GM12892 (cell line): ENCODE measurements at regions not wholly inside any gene's neighbourhood (a gene's known extent, or its start where the extent isn't known, plus 50 kb on each side); places are given as distances from the start of the nearest gene placed in this dataset.

Experiments
- DNase-seq: peaks from one replicate; pipeline ENCODE4 v3.0.0; 2011; ENCODE audit not compliant: insufficient read length
- FAIRE-seq: peaks from 2 replicates; lab custom pipeline; 2011; peaks lifted over from hg19 to GRCh38; lab: Jason Lieb, UNC
- POLR2A ChIP-seq: IDR thresholded peaks from 2 replicates; pipeline ENCODE4 v1.6.1; 2011; ENCODE audit warnings: low read depth, low read length, control low read depth
- POLR2AphosphoS5 ChIP-seq: IDR thresholded peaks from 2 replicates; pipeline ENCODE4 v1.6.1; 2011; ENCODE audit warnings: low read depth, low read length, control low read depth
- TAF1 ChIP-seq: IDR thresholded peaks from 2 replicates; pipeline ENCODE4 v1.6.1; 2011; ENCODE audit warnings: low read depth, mild to moderate bottlenecking, control low read depth, low read length, borderline replicate concordance

DNA sequence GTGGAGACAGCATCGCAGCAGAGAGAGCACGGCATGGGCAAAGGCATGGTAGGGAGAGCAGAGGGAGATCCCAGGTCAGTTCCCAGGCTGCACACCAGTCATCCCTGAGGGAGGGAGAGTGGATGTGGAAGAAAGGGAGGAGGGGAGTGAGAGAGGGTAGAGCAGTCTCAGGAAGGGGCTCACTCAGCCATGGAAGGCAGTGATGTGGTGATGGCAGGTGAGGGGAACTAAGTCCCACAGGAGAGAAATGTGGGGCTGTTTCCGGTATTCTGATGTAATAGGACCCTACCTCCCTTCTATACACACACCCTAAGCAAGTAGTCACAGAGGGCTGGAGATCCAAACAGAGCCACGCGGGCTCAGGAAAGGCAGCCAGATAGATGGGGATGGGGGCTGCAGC is 500.3 kb upstream of the CDH11 start:
- DNase-seq (no peak), FAIRE-seq (no peak)
- no peak for TF ChIP-seq POLR2A
- TF ChIP-seq POLR2AphosphoS5 = no peak
- no peak for TF ChIP-seq TAF1

DNA sequence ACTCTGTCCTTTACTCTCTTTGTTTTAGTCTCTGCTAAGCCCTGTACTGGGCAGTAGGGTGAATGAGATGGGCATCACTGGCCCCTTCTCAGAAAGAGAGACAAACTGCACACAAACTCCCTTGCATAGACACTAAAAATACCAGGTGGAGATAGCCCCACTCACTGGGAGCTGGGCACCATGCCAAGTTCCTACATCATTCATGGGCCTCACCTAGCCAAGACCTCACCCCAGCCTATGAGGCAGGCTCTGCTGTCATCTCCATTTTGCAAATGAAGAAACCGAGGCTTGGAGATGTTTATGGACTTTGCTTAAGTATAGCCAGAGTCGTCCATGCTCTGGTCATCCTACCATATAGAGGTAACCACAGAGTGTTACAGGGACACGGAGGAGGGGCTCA is 499.8 kb upstream of the CDH11 start:
- no peak for TF ChIP-seq POLR2A
- no peak for TF ChIP-seq POLR2AphosphoS5
- TF ChIP-seq TAF1 = no peak
- FAIRE-seq (no peak), DNase-seq (no peak)

DNA sequence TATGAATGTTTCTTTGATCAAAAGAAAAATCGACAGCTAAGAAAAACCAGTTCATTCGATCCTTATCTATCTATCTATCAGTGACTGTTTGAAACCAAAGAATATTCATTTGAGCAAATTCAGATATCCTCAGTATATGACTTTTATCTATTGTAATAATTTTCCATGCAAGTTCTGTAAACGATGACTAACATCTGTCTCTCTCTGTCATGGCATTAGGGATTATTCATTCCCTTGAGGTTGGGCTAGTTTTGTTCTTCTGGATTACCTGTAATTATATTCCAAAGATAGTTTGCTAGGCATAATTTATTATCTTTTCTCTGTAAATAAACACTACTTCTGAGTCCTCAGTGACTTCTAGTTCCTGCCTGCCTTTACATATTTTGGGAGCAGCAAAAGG is 497.7 kb upstream of the CDH11 start:
- FAIRE-seq = no peak
- no peak for DNase-seq
- TF ChIP-seq POLR2AphosphoS5 (no peak), TAF1 (no peak), POLR2A (no peak)

DNA sequence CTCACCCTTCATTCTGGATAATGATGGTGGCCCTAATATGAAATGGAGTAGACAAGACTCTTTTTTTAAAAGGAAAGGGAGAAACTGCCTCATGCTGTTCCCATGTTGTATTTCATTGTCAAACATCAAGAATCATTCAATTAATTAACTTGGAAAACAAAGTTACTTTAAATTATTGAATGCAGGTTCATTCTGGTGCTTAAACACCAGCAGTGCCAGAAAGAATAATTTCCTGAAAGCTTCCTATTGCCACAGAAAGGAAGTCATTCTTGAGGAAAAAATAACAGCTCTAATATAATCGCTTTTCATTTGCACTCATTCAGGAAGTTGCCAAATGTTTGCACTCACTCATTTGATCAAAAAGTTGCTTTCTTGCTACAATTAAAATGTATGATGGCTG is 497.1 kb upstream of the CDH11 start:
- DNase-seq (no peak), FAIRE-seq (no peak)
- no peak for TF ChIP-seq TAF1
- TF ChIP-seq POLR2AphosphoS5 = no peak
- no peak for TF ChIP-seq POLR2A

DNA sequence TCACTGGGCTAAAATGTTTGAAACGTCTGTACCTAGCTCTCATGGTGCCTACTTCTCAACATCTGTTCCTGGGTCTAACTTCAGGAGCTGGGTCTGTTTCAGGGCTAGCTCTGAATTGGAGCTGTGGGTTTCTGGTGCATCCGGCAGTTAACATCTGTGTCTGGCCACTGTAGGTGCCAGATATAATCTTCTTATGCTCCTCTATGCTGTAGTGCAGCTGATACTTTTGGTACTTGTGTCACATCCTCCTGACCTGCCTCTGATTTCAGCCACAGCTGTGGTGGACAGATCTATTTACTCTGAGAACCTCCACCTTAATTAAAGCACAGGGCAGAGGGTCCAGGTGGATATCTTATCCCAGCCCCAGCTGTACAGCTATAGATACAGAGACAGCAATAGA is 496.5 kb upstream of the CDH11 start:
- FAIRE-seq (no peak), DNase-seq (no peak)
- TF ChIP-seq TAF1 (no peak), POLR2A (no peak), POLR2AphosphoS5 (no peak)

- no peak for DNase-seq
- FAIRE-seq = no peak
- TF ChIP-seq POLR2A (no peak), POLR2AphosphoS5 (no peak)
Measured at GRCh38 chr16:65617421-65617820, 495.6 kb upstream of the CDH11 start.

DNA sequence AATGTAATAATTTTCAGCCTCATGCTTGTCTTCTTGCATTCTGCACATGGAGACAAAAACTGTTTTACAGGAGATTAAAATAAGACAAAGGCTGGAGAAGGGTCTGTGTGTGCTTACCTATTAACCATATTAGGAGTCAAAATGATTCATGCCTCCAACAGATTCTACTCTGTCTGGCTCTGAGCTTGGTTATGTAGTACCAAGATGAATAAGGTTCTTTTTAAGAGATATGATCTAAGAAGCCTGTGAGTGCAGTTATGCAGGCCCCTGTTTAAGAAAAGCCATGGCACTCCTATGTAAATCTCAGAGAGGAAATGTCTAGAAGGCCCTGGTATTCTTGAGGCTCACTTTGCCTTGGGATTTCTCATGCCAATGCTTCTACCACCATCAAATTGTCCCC is 486.6 kb upstream of the CDH11 start:
- DNase-seq = no peak
- no peak for FAIRE-seq

DNA sequence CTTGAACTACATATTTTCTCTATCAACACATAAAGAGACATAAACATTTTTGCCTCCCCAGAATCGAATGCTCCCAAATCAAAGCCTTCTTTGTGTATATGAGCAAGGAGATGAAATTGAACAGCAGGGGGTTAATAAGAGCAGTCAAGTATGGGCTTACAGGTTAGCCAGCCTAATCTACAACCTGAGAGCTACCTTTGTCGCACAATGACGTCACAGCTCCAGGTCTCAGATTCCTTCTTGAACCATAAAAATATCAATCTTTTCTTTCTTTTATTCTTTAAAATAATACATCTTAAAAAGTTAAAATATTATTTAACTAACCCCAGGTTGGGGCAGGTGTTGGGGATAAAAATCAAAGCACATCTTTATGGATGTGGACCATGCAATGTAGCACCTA is 482.9 kb upstream of the CDH11 start:
- TF ChIP-seq POLR2A (no peak), TAF1 (no peak), POLR2AphosphoS5 (no peak)

More for the DNA sequence above, 486.6 kb upstream of the CDH11 start:
- TF ChIP-seq TAF1 = no peak
- TF ChIP-seq POLR2A = no peak
- TF ChIP-seq POLR2AphosphoS5 = no peak

DNA sequence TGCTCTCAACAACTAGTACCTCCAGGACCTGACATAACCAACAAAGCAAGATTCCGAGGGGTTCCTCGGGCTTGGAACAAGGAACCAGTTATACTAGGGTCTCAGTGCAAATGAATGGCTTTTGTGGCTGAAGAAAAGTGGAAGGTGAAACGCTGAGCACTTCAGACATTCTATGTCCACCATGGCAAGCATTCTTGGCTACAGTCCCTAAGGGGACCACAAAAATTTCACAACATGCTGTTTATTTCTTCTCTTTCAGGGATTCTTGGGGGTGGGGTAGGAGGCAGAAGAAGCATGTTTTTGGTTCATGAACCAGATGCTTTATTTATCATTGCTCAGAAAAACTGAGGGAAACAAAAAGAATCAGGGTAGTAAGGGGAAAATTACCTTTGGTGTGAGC is 479.9 kb upstream of the CDH11 start:
- FAIRE-seq (no peak), DNase-seq (no peak)
- no peak for TF ChIP-seq POLR2AphosphoS5
- no peak for TF ChIP-seq POLR2A
- TF ChIP-seq TAF1 = no peak

More for the DNA sequence above, 482.9 kb upstream of the CDH11 start:
- FAIRE-seq (no peak), DNase-seq (no peak)

DNA sequence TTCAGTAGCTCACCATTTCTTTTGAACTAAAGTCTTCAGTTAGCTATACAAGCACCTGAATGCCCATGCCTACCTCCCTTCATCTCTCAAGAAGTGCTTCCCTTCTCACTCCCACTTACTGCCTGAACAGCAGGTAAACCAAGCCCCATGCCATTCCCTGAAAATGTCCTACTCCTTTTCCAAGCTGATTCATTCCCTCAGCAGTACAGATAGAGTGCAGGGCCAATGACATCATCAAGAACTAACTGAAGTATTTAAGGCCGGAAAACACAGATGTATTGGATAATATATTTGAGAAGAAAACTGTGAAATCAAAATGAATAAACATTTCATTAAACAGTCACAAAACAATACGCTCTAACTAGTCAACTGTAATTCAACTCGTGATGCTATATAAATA is 478.8 kb upstream of the CDH11 start:
- TF ChIP-seq POLR2A = no peak
- TF ChIP-seq TAF1 = no peak
- DNase-seq = no peak
- no peak for FAIRE-seq

- no peak for TF ChIP-seq TAF1
- no peak for TF ChIP-seq POLR2A
- no peak for TF ChIP-seq POLR2AphosphoS5
- FAIRE-seq = no peak
Measured at GRCh38 chr16:65600046-65600445, 478.2 kb upstream of the CDH11 start.

DNA sequence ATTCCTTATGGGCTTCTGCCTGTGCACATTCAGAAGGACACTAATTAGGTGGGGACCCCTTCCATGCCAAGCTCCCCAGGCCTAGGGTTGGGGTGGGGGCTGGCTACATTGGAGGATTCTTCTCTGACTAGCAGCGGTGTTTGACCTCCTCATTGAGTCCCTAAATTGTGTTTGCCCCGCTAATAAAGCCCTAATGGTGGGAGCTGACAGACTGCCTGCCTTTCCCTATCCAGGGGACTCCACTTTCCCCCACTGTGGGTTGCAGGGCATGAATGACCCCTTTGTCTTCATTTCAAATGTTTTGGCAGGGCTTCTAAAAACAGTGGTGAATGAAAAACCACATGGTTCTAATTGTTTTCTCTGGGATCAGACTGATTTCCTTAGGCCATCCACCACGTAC is 476.8 kb upstream of the CDH11 start:
- FAIRE-seq = no peak
- no peak for TF ChIP-seq POLR2A
- no peak for TF ChIP-seq POLR2AphosphoS5
- no peak for TF ChIP-seq TAF1
- no peak for DNase-seq

More at GRCh38 chr16:65600046-65600445, 478.2 kb upstream of the CDH11 start:
- DNase-seq = no peak

DNA sequence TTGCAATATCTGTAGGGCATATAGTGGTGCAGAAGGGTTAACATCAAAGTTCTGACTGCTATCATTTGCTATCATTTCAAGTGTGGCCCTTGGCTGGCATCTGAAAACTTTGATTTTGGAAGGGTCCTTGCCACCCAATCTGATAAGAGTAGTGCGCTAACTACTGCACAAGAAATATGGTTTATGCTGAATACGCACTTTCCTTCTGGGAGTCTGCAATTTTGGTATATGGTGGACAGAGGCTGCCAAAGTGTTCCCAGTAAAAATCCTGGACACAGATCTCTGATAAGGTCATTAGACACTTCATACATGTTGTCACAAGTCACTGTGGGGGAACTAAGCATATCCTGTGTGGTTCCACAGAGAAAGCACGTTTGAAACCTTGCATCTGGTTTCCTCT is 461.6 kb upstream of the CDH11 start:
- no peak for FAIRE-seq

DNA sequence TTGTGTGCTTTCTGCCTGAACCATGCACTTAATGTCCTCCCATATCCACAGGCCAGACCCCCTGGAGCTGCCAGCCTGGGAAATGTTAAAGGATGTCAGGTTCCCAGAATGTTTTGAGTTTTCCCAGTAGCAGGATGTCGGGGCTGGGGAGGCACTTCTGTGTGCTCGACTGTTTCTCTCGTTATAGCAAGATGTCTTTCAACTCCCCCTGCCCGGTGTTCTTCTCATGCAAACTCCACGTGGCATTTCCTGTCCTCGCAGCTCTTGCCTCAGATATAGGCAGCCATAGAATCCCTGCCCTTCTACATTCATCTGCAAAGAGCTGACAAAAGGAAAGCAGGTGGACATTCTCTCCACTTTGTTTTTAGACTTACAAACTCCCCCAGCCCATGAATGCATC is 457.2 kb upstream of the CDH11 start:
- FAIRE-seq = no peak
- no peak for DNase-seq
- no peak for TF ChIP-seq POLR2A
- TF ChIP-seq POLR2AphosphoS5 = no peak
- TF ChIP-seq TAF1 = no peak

More for the DNA sequence above, 461.6 kb upstream of the CDH11 start:
- TF ChIP-seq POLR2AphosphoS5 (no peak), TAF1 (no peak), POLR2A (no peak)
- no peak for DNase-seq

GRCh38 chr16:65576631-65577030 is 454.8 kb upstream of the CDH11 start:
- TF ChIP-seq POLR2AphosphoS5 (no peak), TAF1 (no peak), POLR2A (no peak)
- FAIRE-seq (no peak), DNase-seq (no peak)
